ENCODE measurements at regions not wholly inside any gene's neighbourhood (a gene's known extent, or its start where the extent isn't known, plus 50 kb on each side); places are given as distances from the start of the nearest gene placed in this dataset.
"Not testable (repeated sequence)": the region's sequence is repeated elsewhere in the genome, so short reads cannot be mapped to it uniquely, and the experiment has no call there.

GRCh38 chr1:113307771-113308445 lies 82.4 kb upstream of the MAGI3 start:
- no peak for DNase-seq

GRCh38 chr1:113312651-113313050 lies 77.7 kb upstream of the MAGI3 start:
- DNase-seq = not testable (repeated sequence)

- DNase-seq = no peak
These were observed 75.7 kb upstream of the MAGI3 start for GRCh38 chr1:113314600-113314999.

- DNase-seq = peak; percentile 9
These were observed 70.0 kb upstream of the MAGI3 start for GRCh38 chr1:113320272-113320671.

- no peak for DNase-seq
These were observed 69.2 kb upstream of the MAGI3 start for GRCh38 chr1:113320972-113321680.

GRCh38 chr1:113321771-113322387 lies 68.4 kb upstream of the MAGI3 start:
- DNase-seq = no peak

GRCh38 chr1:113322439-113322838 lies 67.9 kb upstream of the MAGI3 start:
- DNase-seq = no peak

GRCh38 chr1:113325022-113325421 lies 65.3 kb upstream of the MAGI3 start:
- DNase-seq = no peak

GRCh38 chr1:113326976-113327375 lies 63.3 kb upstream of the MAGI3 start:
- DNase-seq = no peak

- no peak for DNase-seq
These were observed 57.3 kb upstream of the MAGI3 start for GRCh38 chr1:113333056-113333455.

- no peak for DNase-seq
These were observed 50.3 kb upstream of the MAGI3 start for GRCh38 chr1:113340038-113340437.
